GM12892 (cell line): ENCODE measurements at regions not wholly inside any gene's neighbourhood (a gene's known extent, or its start where the extent isn't known, plus 50 kb on each side); places are given as distances from the start of the nearest gene placed in this dataset.
A peak's percentile ranks its signal among the peaks of the same experiment; 100 is the strongest.

Experiments
- DNase-seq: peaks from one replicate; pipeline ENCODE4 v3.0.0; 2011; ENCODE audit not compliant: insufficient read length
- FAIRE-seq: peaks from 2 replicates; lab custom pipeline; 2011; peaks lifted over from hg19 to GRCh38; lab: Jason Lieb, UNC
- POLR2A ChIP-seq: IDR thresholded peaks from 2 replicates; pipeline ENCODE4 v1.6.1; 2011; ENCODE audit warnings: low read depth, low read length, control low read depth
- POLR2AphosphoS5 ChIP-seq: IDR thresholded peaks from 2 replicates; pipeline ENCODE4 v1.6.1; 2011; ENCODE audit warnings: low read depth, low read length, control low read depth
- TAF1 ChIP-seq: IDR thresholded peaks from 2 replicates; pipeline ENCODE4 v1.6.1; 2011; ENCODE audit warnings: low read depth, mild to moderate bottlenecking, control low read depth, low read length, borderline replicate concordance

DNA sequence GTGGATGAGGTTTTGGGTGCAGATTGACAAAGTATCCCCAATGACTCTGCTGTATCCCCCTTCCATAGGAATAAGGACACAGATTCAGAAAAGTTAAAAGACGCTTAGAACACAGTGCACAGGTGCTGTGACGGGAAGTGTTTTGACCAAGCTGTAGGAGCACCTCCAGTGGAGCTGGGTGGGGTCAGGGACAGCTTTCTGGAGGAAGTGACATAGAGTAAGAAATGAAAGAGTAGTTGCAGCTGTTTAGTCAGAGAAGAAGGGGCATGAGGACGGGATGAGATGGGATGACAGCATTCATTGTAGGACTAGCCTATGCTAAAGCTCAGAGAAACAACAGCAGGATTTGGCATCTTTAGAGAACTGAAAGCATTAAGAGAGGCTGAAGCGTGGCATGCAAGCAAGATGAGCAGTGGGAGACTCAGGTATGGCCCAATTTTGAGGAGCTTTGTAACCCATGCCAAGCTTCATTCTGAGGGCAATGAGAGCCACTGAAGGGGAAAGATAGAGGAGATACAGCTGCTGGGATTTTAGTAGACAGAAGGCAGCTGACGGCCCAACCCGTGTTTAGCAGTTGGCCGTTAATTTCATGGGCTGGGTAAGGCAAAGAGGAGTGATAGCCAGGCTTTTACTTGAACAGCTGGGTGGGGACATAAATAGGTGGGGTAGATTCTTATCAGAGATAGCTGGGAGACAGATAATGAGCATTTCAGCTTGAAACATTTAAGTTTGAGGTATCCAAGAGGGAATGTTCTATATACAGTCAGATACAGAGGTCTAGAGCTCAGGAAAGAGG, 131.8 kb upstream of the KRAS start:
- TF ChIP-seq POLR2A (no peak), TAF1 (no peak), POLR2AphosphoS5 (no peak)
- DNase-seq, result no peak
- FAIRE-seq, result no peak

DNA sequence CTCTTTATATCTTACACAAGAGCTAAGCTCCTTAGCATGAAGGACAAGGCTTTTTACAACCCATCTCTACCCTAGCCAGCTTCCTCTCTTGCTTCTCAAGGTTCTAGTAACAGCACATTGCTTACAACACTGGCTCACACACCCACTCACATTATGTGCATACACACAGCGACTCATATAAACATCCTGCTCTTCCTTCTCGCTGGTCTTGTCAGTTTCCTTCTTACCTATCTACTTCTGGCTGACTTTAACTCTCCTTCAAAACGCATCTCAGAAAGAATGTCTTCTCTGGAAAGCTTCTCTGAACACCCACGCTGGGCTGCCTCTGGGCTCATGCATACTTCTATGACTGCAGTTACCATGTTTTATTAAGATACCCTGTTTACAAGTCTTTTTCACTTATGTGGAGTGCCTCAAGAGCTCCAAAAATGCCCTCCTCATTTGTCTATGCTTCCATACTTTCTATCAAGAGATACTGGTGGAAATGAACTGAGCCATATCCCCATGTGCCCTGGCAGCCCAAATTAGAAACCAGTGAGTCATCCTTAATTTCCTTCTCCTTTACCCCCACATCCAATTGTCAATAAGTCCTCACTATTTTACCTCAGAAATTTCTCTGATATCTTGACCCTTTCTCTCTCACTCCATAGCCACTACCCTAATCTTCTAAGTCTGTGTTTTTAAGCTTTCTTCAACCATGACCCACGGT, 126.9 kb upstream of the KRAS start:
- DNase-seq (no peak), FAIRE-seq (peak; percentile 42)
- TF ChIP-seq POLR2A, result no peak
- no peak for TF ChIP-seq POLR2AphosphoS5
- no peak for TF ChIP-seq TAF1

DNA sequence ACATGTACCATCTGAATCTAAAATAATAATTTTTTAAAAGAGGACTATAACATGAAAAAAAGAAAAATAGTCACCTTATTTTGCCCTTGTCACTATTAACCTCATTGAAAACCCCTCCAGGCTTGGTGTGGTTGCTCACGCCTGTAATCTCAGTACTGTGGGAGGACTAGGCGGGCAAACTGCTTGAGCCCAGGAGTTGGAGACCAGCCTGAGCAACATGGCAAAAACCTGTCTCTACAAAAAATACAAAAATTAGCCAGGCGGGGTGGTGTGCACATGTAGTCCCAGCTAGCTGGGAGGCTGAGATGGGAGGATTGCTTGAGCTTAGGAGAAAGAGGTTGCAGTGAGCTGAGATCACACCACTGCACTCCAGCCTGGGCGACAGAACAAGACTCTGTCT, 126.3 kb upstream of the KRAS start:
- DNase-seq (no peak), FAIRE-seq (no peak)
- TF ChIP-seq TAF1, result no peak
- no peak for TF ChIP-seq POLR2A
- TF ChIP-seq POLR2AphosphoS5, result no peak

DNA sequence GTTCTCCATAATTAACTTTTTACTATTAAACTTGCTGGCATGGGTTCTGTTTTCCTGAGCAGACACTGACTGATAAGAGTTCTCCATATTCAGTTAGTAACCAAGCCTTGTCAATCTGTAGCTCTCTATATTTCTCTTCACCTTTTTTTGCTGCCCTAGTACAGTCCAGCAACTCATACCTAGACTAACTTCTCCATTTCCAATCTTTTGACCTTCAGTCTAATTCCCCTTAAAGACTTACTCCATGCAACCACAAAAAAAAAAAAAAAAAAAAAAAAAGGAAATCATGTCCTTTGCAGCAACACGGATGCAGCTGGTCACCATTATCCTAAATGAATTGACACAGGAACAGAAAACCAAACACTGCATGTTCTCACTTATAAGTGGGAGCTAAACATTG, 125.7 kb upstream of the KRAS start:
- no peak for TF ChIP-seq POLR2A
- TF ChIP-seq POLR2AphosphoS5, result no peak
- no peak for TF ChIP-seq TAF1
- FAIRE-seq, result no peak

DNA sequence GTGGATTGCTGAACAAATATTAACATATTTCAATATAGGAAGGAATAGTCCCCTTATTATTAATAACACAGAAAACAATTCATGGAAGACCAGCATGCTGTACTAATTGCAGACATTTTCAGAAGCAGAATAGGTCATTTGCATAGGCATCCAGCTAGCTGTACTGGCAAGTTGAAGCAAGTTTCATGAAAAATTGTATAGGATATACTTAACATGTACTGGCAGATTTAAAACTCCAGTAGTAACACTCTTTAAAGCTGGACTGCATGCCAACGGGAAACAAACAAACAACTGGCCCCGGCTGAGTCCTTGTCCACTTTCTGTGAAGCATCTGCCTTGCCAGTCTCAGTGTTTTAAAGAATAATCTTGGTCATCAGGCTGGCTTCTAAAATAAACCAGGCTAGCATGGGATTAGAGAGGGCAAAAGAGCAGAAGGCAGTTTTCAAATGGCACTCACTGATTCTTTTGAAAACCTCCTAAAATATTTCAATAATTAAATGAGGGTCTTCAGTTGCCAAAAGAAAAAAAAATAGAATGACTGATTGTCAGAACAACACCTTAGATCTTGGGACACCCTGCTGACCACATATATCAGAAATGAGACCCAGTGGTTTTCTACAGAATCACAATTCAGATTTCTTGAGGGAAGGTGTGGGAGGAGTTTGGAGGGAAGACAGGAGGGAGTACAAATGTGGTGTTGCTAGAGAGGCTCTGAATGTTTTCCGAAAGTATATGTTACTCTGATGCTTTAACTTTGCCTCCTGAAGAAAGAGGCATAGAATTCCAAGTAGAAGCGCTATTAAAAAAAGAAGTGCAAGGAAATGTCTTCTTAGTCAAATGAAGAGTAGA, 122.5 kb upstream of the KRAS start:
- FAIRE-seq, result no peak
- TF ChIP-seq POLR2A (no peak), TAF1 (no peak), POLR2AphosphoS5 (no peak)
- no peak for DNase-seq

More for the DNA sequence above, 125.7 kb upstream of the KRAS start:
- DNase-seq, result no peak

DNA sequence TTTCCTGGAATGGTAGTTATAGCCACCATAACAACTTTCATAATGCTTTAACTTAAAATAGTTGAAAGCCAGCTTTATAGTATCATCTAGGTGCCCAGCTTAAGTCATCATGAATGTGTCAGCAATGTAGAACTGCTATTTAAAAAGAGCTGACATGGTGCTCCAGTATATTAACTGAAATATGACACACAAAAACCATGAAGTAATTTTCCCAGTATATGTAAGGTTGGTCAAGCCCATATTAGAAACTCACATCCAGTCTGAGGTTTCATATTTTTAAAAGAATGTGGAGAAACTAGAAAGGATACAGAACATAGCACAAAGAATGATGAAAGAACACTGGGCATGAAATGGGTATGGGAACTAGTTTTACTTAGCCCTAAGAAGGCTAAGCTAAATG, 121.3 kb upstream of the KRAS start:
- no peak for TF ChIP-seq TAF1
- TF ChIP-seq POLR2A, result no peak
- TF ChIP-seq POLR2AphosphoS5, result no peak
- no peak for DNase-seq
- FAIRE-seq, result no peak

DNA sequence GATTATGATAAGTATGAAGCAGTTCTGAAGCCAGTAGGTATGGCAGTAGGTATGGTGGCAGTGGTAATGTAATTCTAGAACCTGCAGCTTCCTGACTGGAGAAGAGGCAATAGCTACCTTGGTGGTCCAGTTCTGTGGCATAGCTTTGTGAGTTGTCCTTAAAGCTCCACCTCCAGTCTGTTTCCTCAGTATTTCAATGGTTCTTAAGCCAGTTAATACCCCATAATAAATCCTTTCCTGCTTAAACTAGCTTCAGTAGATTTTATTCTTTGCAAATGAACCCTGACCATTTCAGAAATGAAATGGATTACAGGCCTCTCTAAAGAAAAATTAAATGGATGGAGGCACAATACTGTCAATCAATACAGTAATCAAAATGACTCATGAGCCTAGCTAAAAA, 117.8 kb upstream of the KRAS start:
- DNase-seq, result no peak
- TF ChIP-seq POLR2A (no peak), POLR2AphosphoS5 (no peak), TAF1 (no peak)
- no peak for FAIRE-seq

DNA sequence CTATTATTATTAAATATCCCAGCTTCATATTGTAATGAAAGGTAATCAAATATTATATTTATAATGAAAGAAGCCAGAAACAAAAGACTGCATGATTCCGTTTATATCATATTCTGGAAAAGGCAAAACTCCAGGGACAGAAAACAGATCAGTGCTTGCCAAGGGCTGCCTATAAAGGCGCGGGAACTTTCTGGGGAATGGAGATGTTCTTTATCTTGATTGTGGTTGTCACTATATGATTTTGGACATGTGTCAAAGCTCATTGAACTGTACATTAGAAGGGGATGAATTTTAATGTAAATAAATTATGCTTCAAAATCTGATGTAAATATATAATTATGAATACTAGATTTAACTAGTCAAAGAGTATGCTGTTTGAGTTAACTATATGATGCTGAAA, 115.4 kb upstream of the KRAS start:
- no peak for DNase-seq
- FAIRE-seq, result no peak
- TF ChIP-seq POLR2A, result no peak
- no peak for TF ChIP-seq POLR2AphosphoS5
- TF ChIP-seq TAF1, result no peak

DNA sequence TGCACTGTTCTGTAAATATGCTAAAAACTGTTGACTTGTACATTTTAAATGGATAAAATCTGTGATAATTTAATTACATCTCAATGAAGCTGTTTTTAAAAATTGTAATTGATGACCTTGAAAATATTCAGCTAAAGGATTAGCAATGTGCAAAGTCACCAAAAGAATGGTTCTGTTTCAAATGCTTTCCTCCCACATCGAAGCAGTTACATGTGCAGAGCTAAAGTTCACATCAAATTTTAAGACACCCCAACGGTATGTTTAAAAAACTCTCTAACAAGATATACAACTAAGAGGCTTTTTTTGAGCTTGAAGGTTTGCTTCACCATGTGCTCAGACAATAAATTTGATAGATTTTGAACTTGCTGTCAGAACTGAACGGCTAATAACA, 114.6 kb upstream of the KRAS start:
- TF ChIP-seq POLR2A (no peak), TAF1 (no peak), POLR2AphosphoS5 (no peak)
- FAIRE-seq (no peak), DNase-seq (no peak)

DNA sequence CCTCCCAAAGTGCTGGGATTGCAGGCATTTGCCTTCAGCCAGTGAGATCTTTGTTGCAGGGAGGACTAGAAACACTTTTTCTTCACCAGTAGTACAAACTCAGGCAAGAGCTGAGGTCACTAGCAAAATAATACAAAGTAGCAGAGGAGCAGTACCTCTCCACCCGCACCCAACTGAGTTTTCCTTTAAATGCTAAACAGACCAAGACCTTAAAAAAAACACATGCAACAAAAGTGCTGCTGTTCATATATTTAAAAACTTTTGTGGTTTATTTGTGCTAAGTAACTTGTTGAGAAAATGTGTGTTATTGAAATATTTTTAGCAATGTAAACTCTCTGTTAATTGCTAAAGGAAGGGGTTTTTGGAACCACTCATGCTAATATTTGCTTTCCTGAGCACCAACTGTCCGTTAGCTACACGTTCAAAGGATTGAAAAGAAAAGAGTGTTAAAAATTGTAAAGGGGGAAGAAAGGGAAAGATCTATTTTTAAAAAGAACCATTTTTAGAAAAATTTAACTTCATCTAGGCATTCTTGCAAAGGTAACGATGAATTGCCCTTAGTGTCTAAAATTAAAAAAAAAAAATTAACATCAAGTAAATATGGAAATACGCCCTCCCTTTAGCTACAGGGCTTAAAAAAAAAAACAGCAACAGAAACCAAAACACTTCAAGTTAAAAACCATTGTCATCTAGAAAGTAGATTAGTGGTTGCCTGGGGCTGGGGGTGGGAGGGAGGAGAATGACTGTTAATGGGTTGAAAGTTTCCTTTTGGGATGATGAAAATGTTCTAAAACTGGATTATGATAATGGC, 114.0 kb upstream of the KRAS start:
- no peak for FAIRE-seq
- no peak for DNase-seq
- TF ChIP-seq POLR2AphosphoS5 (no peak), TAF1 (no peak), POLR2A (no peak)
